IMR-90 (cell line): ENCODE measurements at regions not wholly inside any gene's neighbourhood (a gene's known extent, or its start where the extent isn't known, plus 50 kb on each side); places are given as distances from the start of the nearest gene placed in this dataset.

Source experiments
- ATAC-seq: fragments of 200-7000 bp; cut with Tn5 transposase; 2 replicates; pipeline ENCODE4 v1.9.1; 2020; ENCODE audit warnings: low read depth, mild to moderate bottlenecking, moderate library complexity
- BruUV-seq: library from RNA; stranded (reverse); fragments of 400-500 nt; replicated peaks from 2 replicates; lab custom pipeline; 2021; lab: Mats Ljungman, UMichigan
- CTCF ChIA-PET: fragments of 300-600 bp; formaldehyde crosslinking; extraction: SDS; loops from one replicate; lab custom pipeline; 2021; ENCODE audit warnings: antibody characterized with exemption; lab: Yijun Ruan, JAX
- POLR2A ChIA-PET: fragments of 300-600 bp; sonication (Branson Sonifier 250); formaldehyde crosslinking; loops from one replicate; lab custom pipeline; 2022; ENCODE audit warnings: antibody characterized with exemption; ENCODE audit not compliant: unreplicated experiment; lab: Charles Lee
- DNase-seq: peaks from one replicate; pipeline ENCODE4 v3.0.0; 2013
- H2AFZ ChIP-seq: replicated peaks from 2 replicates; pipeline ENCODE3; 2013; ENCODE audit warnings: low read length, mild to moderate bottlenecking; ENCODE audit not compliant: poor library complexity
- H2AK5ac ChIP-seq: 2 replicates; pipeline ENCODE4 v1.6.1; 2013; ENCODE audit warnings: low read depth, low read length, inconsistent platforms
- H2AK9ac ChIP-seq: replicated peaks from 2 replicates; pipeline ENCODE3; 2013; ENCODE audit warnings: mild to moderate bottlenecking, low read depth, low read length, moderate library complexity; ENCODE audit not compliant: poor library complexity
- H2BK120ac ChIP-seq: 2 replicates; pipeline ENCODE4 v1.6.1; 2013; ENCODE audit warnings: low read depth, low read length, inconsistent platforms
- H2BK15ac ChIP-seq: 3 replicates; pipeline ENCODE4 v1.6.1; 2013; ENCODE audit warnings: low read depth, low read length, inconsistent platforms
- H2BK20ac ChIP-seq: 2 replicates; pipeline ENCODE4 v1.6.1; 2013; ENCODE audit warnings: low read depth, mild to moderate bottlenecking, inconsistent platforms, low read length, moderate library complexity
- H2BK5ac ChIP-seq: 2 replicates; pipeline ENCODE4 v1.6.1; 2013; ENCODE audit warnings: mild to moderate bottlenecking, low read depth, low read length, inconsistent platforms; ENCODE audit not compliant: poor library complexity, severe bottlenecking
- H3K14ac ChIP-seq: replicated peaks from 2 replicates; pipeline ENCODE4 v1.6.1; 2013; ENCODE audit warnings: low read depth, low read length, inconsistent platforms
- H3K18ac ChIP-seq: 2 replicates; pipeline ENCODE4 v1.6.1; 2013; ENCODE audit warnings: low read depth, low read length, control low read depth
- H3K23ac ChIP-seq: 2 replicates; pipeline ENCODE4 v1.6.1; 2013; ENCODE audit warnings: low read depth, low read length, inconsistent platforms
- H3K27ac ChIP-seq: 2 replicates; pipeline ENCODE4 v1.5.1; 2013; ENCODE audit warnings: mild to moderate bottlenecking, control low read depth, low read length; ENCODE audit not compliant: insufficient read depth
- H3K27me3 ChIP-seq: 2 replicates; pipeline ENCODE4 v1.6.1; 2013; ENCODE audit warnings: low read length; ENCODE audit not compliant: control insufficient read depth, insufficient read depth
- H3K36me3 ChIP-seq: 2 replicates; pipeline ENCODE4 v1.6.1; 2013; ENCODE audit warnings: low read length, mixed read lengths; ENCODE audit not compliant: control insufficient read depth, insufficient read depth
- H3K4ac ChIP-seq: 2 replicates; pipeline ENCODE4 v1.6.1; 2013; ENCODE audit warnings: low read depth, low read length, inconsistent platforms
- H3K4me1 ChIP-seq: 2 replicates; pipeline ENCODE4 v1.6.1; 2013; ENCODE audit warnings: low read length, mixed read lengths; ENCODE audit not compliant: control insufficient read depth, insufficient read depth
- H3K4me2 ChIP-seq: 2 replicates; pipeline ENCODE4 v1.6.1; 2013; ENCODE audit warnings: low read depth, mild to moderate bottlenecking, control low read depth, low read length, moderate library complexity
- H3K4me3 ChIP-seq: 2 replicates; pipeline ENCODE4 v1.5.1; 2013; ENCODE audit warnings: low read depth, mild to moderate bottlenecking, control low read depth, low read length, moderate library complexity; ENCODE audit not compliant: insufficient read depth
- H3K56ac ChIP-seq: 2 replicates; pipeline ENCODE4 v1.6.1; 2013; ENCODE audit warnings: low read length, inconsistent platforms; ENCODE audit not compliant: insufficient read depth; ENCODE audit errors: extremely low read depth
- H3K79me1 ChIP-seq, 2 experiments: 2 replicates each; pipeline ENCODE4 v1.6.1; 2013; ENCODE audit warnings: low read length in 2 of 2, inconsistent platforms in 1 of 2, low read depth in 1 of 2
- H3K9ac ChIP-seq: 2 replicates; pipeline ENCODE4 v1.6.1; 2013; ENCODE audit warnings: low read depth, low read length, control low read depth
- H3K9me1 ChIP-seq: 2 replicates; pipeline ENCODE4 v1.6.1; 2013; ENCODE audit warnings: low read length, inconsistent platforms; ENCODE audit not compliant: insufficient read depth
- H3K9me3 ChIP-seq: 2 replicates; pipeline ENCODE4 v1.6.1; 2013; ENCODE audit warnings: low read length; ENCODE audit not compliant: control insufficient read depth, insufficient read depth
- H4K20me1 ChIP-seq: 2 replicates; pipeline ENCODE4 v1.6.1; 2013; ENCODE audit warnings: low read length, inconsistent platforms; ENCODE audit not compliant: insufficient read depth
- H4K5ac ChIP-seq: 2 replicates; pipeline ENCODE4 v1.6.1; 2013; ENCODE audit warnings: mild to moderate bottlenecking, low read depth, low read length, control low read depth
- H4K8ac ChIP-seq, 2 experiments: 2 replicates each; pipeline ENCODE4 v1.6.1; 2013; ENCODE audit warnings: low read depth in 2 of 2, low read length in 2 of 2, control low read depth in 1 of 2, inconsistent platforms in 1 of 2
- H4K91ac ChIP-seq: 2 replicates; pipeline ENCODE4 v1.6.1; 2013; ENCODE audit warnings: low read depth, low read length, inconsistent platforms; ENCODE audit not compliant: insufficient read depth
- CEBPB ChIP-seq: IDR thresholded peaks from 2 replicates; pipeline ENCODE4 v1.6.1; 2012; ENCODE audit warnings: low read depth, low read length, improper control_type of control experiment
- CTCF ChIP-seq: conservative IDR thresholded peaks from 2 replicates; pipeline ENCODE4 v1.5.1; 2012; ENCODE audit warnings: mild to moderate bottlenecking, low read depth, low read length, improper control_type of control experiment
- MAZ ChIP-seq: IDR thresholded peaks from 2 replicates; pipeline ENCODE4 v1.6.1; 2012; ENCODE audit warnings: low read depth, mild to moderate bottlenecking, low read length, improper control_type of control experiment, moderate library complexity, borderline replicate concordance
- RAD21 ChIP-seq: IDR thresholded peaks from 2 replicates; pipeline ENCODE4 v1.6.1; 2012; ENCODE audit warnings: low read length, improper control_type of control experiment
- RFX5 ChIP-seq: IDR thresholded peaks from 2 replicates; pipeline ENCODE4 v1.8.0; 2012; ENCODE audit warnings: low read depth, mild to moderate bottlenecking, low read length, moderate library complexity
- SMC3 ChIP-seq: fragments of 150-350 bp; IDR thresholded peaks from 2 replicates; pipeline ENCODE4 v1.6.1; 2016; ENCODE audit warnings: low read depth, mild to moderate bottlenecking, antibody characterized with exemption, low read length, moderate library complexity
- WGBS, 2 experiments: methylation state at CpG; one replicate each; pipeline versions ENCODE4 v1.1.5 to v1.1.7; 2013; ENCODE audit warnings: missing lambda C conversion rate in 2 of 2; ENCODE audit not compliant: insufficient read length in 1 of 2; ENCODE audit errors: extremely low coverage in 2 of 2; 5-methylcytosine and 5-hydroxymethylcytosine counted together
- dilution Hi-C: fragments of 300-500 bp; cut with HindIII; formaldehyde crosslinking; loops from one replicate; pipeline ENCODE4 v1.14.3; 2018; ENCODE audit warnings: low sequenced_read_pairs; ENCODE audit not compliant: unreplicated experiment
- in situ Hi-C: fragments of 300-500 bp; cut with MboI; formaldehyde crosslinking; loops from 3 replicates; pipeline ENCODE4 v1.14.3; 2019; ENCODE audit warnings: low sequenced_read_pairs, inconsistent platforms, mixed read lengths
- intact Hi-C: fragments of 100-400 bp; cut with micrococcal nuclease; formaldehyde crosslinking; loops from 2 replicates; pipeline ENCODE4 v1.10.0; 2022

GRCh38 chr4:34419871-34420270, 1824.4 kb downstream of the ARAP2 start:
- Histone ChIP-seq H4K91ac (no peak overlapping the region), H2BK120ac (no peak overlapping the region), H2AFZ (no peak overlapping the region), H3K9ac (no peak overlapping the region), H2BK20ac (no peak overlapping the region), H3K23ac (no peak overlapping the region), H3K27me3 (no peaks in the 10 kb centered on the region), H4K20me1 (no peaks in the 10 kb centered on the region), H3K4ac (no peak overlapping the region), H2BK5ac (no peak overlapping the region), H3K4me3 (no peak overlapping the region), H3K56ac (no peak overlapping the region), H3K36me3 (no peaks in the 10 kb centered on the region), H3K4me1 (no peaks in the 10 kb centered on the region), H4K5ac (no peak overlapping the region), H3K9me1 (no peaks in the 10 kb centered on the region), H3K79me1 (no peaks in the 10 kb centered on the region), H2BK15ac (no peak overlapping the region), H3K14ac (no peak overlapping the region), H3K27ac (no peak overlapping the region), H4K8ac (no peak overlapping the region), H3K9me3 (no peaks in the 10 kb centered on the region), H3K4me2 (no peak overlapping the region), H2AK5ac (no peak overlapping the region), H3K18ac (no peak overlapping the region), H2AK9ac (no peak overlapping the region)
- in situ Hi-C loops (no loop called here), intact Hi-C loops (no loop called here), dilution Hi-C loops (no loop called here)
- CTCF ChIA-PET = no interaction called here
- ATAC-seq (no peak), DNase-seq (no peak)
- no TSS peak for BruUV-seq
- no CpG with 5 or more reads among the region's 2 CpGs for WGBS, 2 experiments
- POLR2A ChIA-PET = no interaction called here
- no peak for TF ChIP-seq SMC3
- no peak for TF ChIP-seq RAD21
- TF ChIP-seq RFX5 = no peak
- no peak for TF ChIP-seq MAZ
- no peak for TF ChIP-seq CEBPB
- TF ChIP-seq CTCF = no peak
